Upper lobe of left lung (tissue), 6 donors: ENCODE measurements at regions not wholly inside any gene's neighbourhood (a gene's known extent, or its start where the extent isn't known, plus 50 kb on each side); places are given as distances from the start of the nearest gene placed in this dataset.
A peak's percentile ranks its signal among the peaks of the same experiment; 100 is the strongest.

Experiments
- ATAC-seq, 2 donors: fragments of 200-7000 bp; cut with Tn5 transposase; one replicate each; pipeline ENCODE4 v1.9.1; 2022; ENCODE audit warnings: mild to moderate bottlenecking in 2 of 2, moderate library complexity in 2 of 2; ENCODE audit not compliant: low FRiP score in 2 of 2
- DNase-seq, 2 donors: peaks; one replicate each; pipeline ENCODE4 v3.0.0-alpha.2; 2019 to 2020
- H3K27ac ChIP-seq, 4 donors: fragments of 200-600 bp; sonication (generic); one replicate each; pipeline ENCODE4 v1.5.1; 2016 to 2019
- H3K27me3 ChIP-seq, 4 donors: fragments of 200-600 bp; sonication (generic); one replicate each; pipeline ENCODE4 v1.5.1; 2017 to 2019
- H3K36me3 ChIP-seq, 4 donors: fragments of 200-600 bp; sonication (generic); one replicate each; pipeline ENCODE4 v1.5.1; 2016 to 2019
- H3K4me1 ChIP-seq, 4 donors: fragments of 200-600 bp; sonication (generic); one replicate each; pipeline ENCODE4 v1.5.1; 2018 to 2019
- H3K4me3 ChIP-seq, 4 donors: fragments of 200-600 bp; sonication (generic); one replicate each; pipeline ENCODE4 v1.5.1; 2017 to 2019; ENCODE audit warnings: mild to moderate bottlenecking in 2 of 4, moderate library complexity in 1 of 4
- H3K9me3 ChIP-seq, 4 donors: fragments of 200-600 bp; sonication (generic); one replicate each; pipeline ENCODE4 v1.5.1; 2018 to 2019
- EP300 ChIP-seq, 4 donors: sonication (generic); formaldehyde crosslinking; IDR thresholded peaks; one replicate each; pipeline ENCODE4 v1.5.1; 2017; ENCODE audit warnings: antibody characterized with exemption in 4 of 4, control low read depth in 2 of 4
- POLR2A ChIP-seq, 4 donors: fragments of 450-650 bp; IDR thresholded peaks; one replicate each; pipeline ENCODE4 v1.5.1; 2016 to 2017; ENCODE audit warnings: antibody characterized with exemption in 4 of 4, mild to moderate bottlenecking in 2 of 4
- POLR2AphosphoS5 ChIP-seq, 2 donors: sonication (generic); formaldehyde crosslinking; IDR thresholded peaks; one replicate each; pipeline ENCODE4 v1.5.1; 2017; ENCODE audit warnings: antibody characterized with exemption in 2 of 2
- WGBS, 2 donors: methylation state at CpG; one replicate each; pipeline ENCODE4 v1.1.5; 2017 to 2018; 5-methylcytosine and 5-hydroxymethylcytosine counted together
- TF ChIP-seq, protein P1 (sequence below), 6 experiments: fragments of 450-650 bp in 4 of 6; fragments of 200-600 bp in 2 of 6; sonication (generic) in 2 of 6; IDR thresholded peaks; one replicate each; pipeline ENCODE4 v1.5.1; 2016 to 2019; ENCODE audit warnings: antibody characterized with exemption in 6 of 6
- donor health status: DM: no; HTN: no; CAD: no; lungs with moderate emphysema.
- donor health status: DM: no; HTN: yes; CAD: no; lungs with severe emphysema.

DNA sequence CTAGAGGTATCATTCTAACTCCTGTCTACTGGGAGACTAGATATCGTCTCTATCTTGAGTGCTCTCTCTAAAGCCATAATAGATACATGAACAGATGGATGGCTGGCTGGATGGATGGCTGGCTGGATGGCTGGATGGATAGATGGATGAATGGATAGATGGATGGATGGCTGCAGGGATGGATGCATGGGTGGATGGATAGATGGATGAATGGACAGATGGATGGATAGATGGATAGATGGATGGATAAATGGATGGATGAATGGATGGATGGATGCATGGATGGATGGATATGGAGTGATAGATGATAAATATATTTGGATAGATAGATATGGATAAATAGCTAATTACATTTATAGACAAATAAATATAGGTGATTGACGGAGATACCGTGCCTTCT lies 191.2 kb upstream of the KLF6 start:
- ATAC-seq, result no peak
- WGBS, 2 donors, result 72 to 80% methylated on average over 3 of the region's 3 CpGs

DNA sequence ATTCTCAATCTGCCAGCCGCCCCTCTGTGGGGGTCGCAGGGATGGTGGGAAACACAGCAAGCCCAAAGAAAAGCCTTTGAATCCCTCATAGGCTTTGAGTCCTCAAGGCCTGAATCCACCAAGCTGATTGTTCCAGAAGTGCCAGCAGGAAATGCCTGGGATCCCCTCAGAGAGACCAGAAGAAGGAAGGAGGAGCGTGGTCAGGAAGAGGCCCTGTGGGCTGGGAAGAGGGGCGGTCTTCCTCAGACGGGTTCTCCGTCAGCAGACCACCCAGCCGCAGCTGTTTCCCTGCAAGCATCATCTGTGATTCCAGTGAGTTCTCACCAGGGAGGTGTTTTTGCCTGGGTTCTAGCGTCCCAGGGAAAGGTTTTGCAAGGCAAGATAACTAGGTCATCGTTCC lies 190.0 kb upstream of the KLF6 start:
- ATAC-seq (no peak), DNase-seq (no peak)
- H3K4me3 ChIP-seq, result no peak overlapping the region
- peaks cover 0 to 3% (median 0%) of the 10 kb centered on the region in 4 donors for H3K4me1 ChIP-seq
- no peaks in the 10 kb centered on the region for H3K36me3 ChIP-seq
- WGBS, 2 donors, result 74 to 88% methylated on average over 9 of the region's 9 CpGs
- no peaks in the 10 kb centered on the region for H3K9me3 ChIP-seq
- no peak overlapping the region for H3K27ac ChIP-seq
- no peaks in the 10 kb centered on the region for H3K27me3 ChIP-seq
- TF ChIP-seq POLR2AphosphoS5 (IDR thresholded peaks at IDR 0.05) (no peak), POLR2A (IDR thresholded peaks at IDR 0.05) (no peak), EP300 (IDR thresholded peaks at IDR 0.05) (no peak)
- TF ChIP-seq, protein P1, sequence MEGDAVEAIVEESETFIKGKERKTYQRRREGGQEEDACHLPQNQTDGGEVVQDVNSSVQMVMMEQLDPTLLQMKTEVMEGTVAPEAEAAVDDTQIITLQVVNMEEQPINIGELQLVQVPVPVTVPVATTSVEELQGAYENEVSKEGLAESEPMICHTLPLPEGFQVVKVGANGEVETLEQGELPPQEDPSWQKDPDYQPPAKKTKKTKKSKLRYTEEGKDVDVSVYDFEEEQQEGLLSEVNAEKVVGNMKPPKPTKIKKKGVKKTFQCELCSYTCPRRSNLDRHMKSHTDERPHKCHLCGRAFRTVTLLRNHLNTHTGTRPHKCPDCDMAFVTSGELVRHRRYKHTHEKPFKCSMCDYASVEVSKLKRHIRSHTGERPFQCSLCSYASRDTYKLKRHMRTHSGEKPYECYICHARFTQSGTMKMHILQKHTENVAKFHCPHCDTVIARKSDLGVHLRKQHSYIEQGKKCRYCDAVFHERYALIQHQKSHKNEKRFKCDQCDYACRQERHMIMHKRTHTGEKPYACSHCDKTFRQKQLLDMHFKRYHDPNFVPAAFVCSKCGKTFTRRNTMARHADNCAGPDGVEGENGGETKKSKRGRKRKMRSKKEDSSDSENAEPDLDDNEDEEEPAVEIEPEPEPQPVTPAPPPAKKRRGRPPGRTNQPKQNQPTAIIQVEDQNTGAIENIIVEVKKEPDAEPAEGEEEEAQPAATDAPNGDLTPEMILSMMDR (IDR thresholded peaks at IDR 0.05), result no peak

More for the DNA sequence above, 191.2 kb upstream of the KLF6 start:
- TF ChIP-seq POLR2A (IDR thresholded peaks at IDR 0.05), result no peak
- no peak for TF ChIP-seq POLR2AphosphoS5 (IDR thresholded peaks at IDR 0.05)
- TF ChIP-seq, protein P1 (IDR thresholded peaks at IDR 0.05), result no peak
- no peak for TF ChIP-seq EP300 (IDR thresholded peaks at IDR 0.05)
- Histone ChIP-seq H3K27ac (no peak overlapping the region), H3K9me3 (no peaks in the 10 kb centered on the region), H3K27me3 (no peaks in the 10 kb centered on the region), H3K4me1 (peaks cover 0 to 3% (median 0%) of the 10 kb centered on the region in 4 donors), H3K36me3 (no peaks in the 10 kb centered on the region), H3K4me3 (no peak overlapping the region)
- no peak for DNase-seq

DNA sequence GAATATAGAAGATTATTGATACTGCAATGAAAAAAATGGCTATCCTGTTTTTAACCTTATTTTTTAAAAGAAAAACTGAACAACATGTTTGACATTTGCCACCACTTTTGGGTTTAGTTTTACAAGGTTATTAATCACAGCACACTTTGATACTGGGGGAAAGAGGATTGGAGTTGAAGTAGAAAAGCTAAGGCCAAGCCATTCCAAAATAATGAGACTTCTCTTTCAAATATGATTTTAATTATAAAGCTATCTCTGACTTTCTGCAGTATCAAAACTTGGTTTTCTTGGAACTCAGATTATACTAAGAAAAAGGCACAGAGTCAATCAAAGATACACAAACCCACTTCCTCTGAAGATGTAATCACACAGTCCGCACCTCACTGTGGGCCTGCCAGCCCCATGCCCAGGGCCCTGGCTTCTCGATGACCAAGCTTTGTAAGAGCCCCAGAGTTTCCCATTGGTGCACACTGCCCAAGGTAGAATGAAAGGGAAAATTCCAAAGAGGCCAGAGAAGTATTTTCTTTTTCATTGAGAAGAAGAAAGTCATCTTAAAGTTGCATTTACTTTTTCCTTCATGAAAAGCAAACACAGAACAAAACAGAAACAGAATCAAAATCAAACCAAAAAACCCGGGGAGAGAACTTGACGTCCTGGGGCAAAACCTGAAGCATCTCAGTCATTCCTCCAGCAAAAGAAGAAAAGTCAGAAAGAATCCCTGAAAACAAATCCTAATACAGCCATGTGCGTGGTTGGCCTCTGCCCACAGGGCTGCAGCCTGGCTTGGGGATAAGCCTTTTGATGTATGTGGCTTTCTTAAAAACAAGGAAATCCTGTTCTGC lies 187.7 kb upstream of the KLF6 start:
- Histone ChIP-seq H3K4me3 (no peak overlapping the region), H3K27ac (peak overlapping the region in 3 of 4 donors; percentile 0 to 27 (median 15)), H3K9me3 (no peaks in the 10 kb centered on the region), H3K36me3 (no peaks in the 10 kb centered on the region), H3K27me3 (no peaks in the 10 kb centered on the region), H3K4me1 (peaks cover 0 to 3% (median 0%) of the 10 kb centered on the region in 4 donors)
- ATAC-seq (no peak), DNase-seq (peak in 1 of 2 donors; percentile 46)
- WGBS, 2 donors, result 40 to 50% methylated on average over 5 of the region's 5 CpGs
- TF ChIP-seq EP300 (IDR thresholded peaks at IDR 0.05) (no peak), POLR2A (IDR thresholded peaks at IDR 0.05) (no peak), POLR2AphosphoS5 (IDR thresholded peaks at IDR 0.05) (no peak)
- TF ChIP-seq, protein P1 (IDR thresholded peaks at IDR 0.05), result no peak

DNA sequence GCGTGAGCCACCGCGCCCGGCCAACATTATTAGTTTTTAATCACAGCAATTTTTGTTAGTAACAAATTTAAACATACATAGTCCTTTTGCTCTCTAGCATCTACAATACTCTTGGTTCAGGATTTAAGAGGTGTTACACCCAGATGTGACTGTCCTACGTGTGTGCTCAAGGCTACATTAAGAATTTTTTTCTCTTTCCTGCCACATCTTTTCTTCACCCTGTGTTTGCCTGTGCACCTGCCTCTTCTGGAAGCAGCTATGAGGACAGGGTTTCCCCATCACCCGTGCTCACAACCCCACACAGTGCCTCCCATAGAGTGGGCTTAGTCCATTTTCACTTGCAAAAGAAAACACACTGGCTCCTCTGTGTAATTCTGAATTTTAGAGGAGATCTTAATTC lies 186.7 kb upstream of the KLF6 start:
- no peak overlapping the region for H3K27ac ChIP-seq
- TF ChIP-seq, protein P1 (IDR thresholded peaks at IDR 0.05), result no peak
- TF ChIP-seq POLR2AphosphoS5 (IDR thresholded peaks at IDR 0.05), result no peak
- no peak for TF ChIP-seq POLR2A (IDR thresholded peaks at IDR 0.05)
- no peak for TF ChIP-seq EP300 (IDR thresholded peaks at IDR 0.05)
- DNase-seq, result no peak

More for the DNA sequence above, 186.7 kb upstream of the KLF6 start:
- Histone ChIP-seq H3K27me3 (no peaks in the 10 kb centered on the region), H3K4me1 (peaks cover 0 to 3% (median 0%) of the 10 kb centered on the region in 4 donors), H3K9me3 (no peaks in the 10 kb centered on the region), H3K4me3 (no peak overlapping the region), H3K36me3 (no peaks in the 10 kb centered on the region)
- no peak for ATAC-seq
- 83 to 87% methylated on average over 6 of the region's 6 CpGs for WGBS, 2 donors
